ENCODE measurements at regions not wholly inside any gene's neighbourhood (a gene's known extent, or its start where the extent isn't known, plus 50 kb on each side); places are given as distances from the start of the nearest gene placed in this dataset.

DNA sequence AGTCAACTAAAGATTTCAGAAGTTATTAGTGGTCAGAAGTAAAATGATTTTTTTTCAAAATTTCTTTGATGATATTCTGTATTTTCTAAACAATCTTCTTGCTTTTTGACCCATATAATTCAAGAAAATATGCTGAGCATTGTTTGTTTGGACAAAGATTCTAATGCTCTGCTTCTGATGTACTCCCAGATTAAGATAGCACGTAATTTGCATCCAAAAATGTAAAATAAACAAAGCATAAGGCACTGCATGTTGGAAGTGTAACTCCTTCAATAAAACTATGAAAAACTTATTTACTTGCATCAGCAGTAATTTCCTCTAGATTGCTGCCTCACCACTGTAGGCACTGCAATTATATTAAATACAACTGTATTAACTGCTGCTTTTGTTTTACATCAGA, 1054.1 kb downstream of the TTLL7 start:
- no peak overlapping the region for H3K27ac ChIP-seq
- CTCF ChIA-PET: no interaction called here
- POLR2A ChIA-PET (ENCODE audit: low non-redundant PET): no interaction called here
- no peak for DNase-seq (ENCODE audit: low spot score)
- TF ChIP-seq, protein P1, sequence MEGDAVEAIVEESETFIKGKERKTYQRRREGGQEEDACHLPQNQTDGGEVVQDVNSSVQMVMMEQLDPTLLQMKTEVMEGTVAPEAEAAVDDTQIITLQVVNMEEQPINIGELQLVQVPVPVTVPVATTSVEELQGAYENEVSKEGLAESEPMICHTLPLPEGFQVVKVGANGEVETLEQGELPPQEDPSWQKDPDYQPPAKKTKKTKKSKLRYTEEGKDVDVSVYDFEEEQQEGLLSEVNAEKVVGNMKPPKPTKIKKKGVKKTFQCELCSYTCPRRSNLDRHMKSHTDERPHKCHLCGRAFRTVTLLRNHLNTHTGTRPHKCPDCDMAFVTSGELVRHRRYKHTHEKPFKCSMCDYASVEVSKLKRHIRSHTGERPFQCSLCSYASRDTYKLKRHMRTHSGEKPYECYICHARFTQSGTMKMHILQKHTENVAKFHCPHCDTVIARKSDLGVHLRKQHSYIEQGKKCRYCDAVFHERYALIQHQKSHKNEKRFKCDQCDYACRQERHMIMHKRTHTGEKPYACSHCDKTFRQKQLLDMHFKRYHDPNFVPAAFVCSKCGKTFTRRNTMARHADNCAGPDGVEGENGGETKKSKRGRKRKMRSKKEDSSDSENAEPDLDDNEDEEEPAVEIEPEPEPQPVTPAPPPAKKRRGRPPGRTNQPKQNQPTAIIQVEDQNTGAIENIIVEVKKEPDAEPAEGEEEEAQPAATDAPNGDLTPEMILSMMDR (conservative IDR thresholded peaks at IDR 0.05; ENCODE audit: low read depth): no peak

DNA sequence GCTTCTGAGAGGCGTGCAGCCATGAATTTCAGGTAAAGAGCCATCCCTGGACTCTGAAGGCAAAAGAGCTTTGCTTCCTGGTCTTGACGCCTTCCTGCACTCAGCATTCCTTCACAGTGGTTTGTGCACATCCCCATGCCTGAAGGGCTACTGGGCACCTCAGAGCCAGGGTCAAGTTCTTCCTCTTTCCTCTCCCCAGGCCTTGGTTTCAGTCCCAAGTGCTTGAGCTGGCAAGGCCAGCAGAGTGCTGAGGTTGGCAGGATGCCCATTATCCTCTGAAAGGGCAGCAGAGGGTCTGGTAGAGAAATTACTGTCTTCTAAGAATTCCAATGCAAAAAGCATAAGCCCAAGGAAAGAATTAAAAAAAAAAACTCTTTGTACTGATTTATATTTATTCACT, 1064.9 kb downstream of the TTLL7 start:
- TF ChIP-seq, protein P1 (conservative IDR thresholded peaks at IDR 0.05; ENCODE audit: low read depth): no peak
- no peak for DNase-seq (ENCODE audit: low spot score)
- POLR2A ChIA-PET (ENCODE audit: low non-redundant PET): no interaction called here
- CTCF ChIA-PET: no interaction called here
- no peak overlapping the region for H3K27ac ChIP-seq

DNA sequence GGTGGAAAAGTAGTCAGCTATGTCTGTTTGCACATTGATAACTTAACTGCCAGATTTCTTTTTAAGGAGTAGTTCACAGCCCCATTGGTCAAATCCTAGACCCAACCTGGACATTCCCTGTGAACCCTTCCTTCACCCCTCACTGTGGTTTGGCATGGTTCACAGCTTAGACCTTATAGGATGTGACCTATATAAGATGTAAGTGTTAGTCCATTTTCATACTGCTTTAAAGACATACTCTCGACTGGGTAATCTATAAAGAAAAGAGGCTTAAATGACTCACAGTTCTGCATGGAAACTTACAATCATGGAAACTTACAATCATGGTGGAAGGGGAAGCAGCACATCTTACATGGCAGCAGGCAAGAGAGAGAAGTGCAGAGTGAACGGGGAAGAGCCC, 1066.2 kb downstream of the TTLL7 start:
- TF ChIP-seq, protein P1 (conservative IDR thresholded peaks at IDR 0.05; ENCODE audit: low read depth): no peak
- CTCF ChIA-PET: no interaction called here
- H3K27ac ChIP-seq: no peak overlapping the region
- POLR2A ChIA-PET (ENCODE audit: low non-redundant PET): no interaction called here
- no peak for DNase-seq (ENCODE audit: low spot score)

DNA sequence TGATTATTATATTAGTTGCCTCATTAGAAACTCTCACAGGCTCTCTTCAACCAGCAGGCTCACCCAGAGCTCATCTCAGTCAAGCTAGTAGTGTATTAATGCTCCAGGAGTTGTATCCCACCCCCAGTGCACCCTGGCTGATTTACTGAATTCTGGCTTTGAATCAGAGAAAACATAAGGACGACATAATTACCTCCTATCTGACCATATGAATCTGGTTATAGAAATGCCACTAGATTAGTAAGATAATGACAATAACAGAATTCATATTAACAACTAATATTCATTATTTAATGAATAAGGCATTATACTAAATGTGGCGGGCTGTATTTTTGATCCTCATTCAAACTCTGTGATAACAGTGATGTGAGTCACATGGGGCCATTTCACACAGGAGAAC, 1066.7 kb downstream of the TTLL7 start:
- no peak overlapping the region for H3K27ac ChIP-seq
- POLR2A ChIA-PET (ENCODE audit: low non-redundant PET): no interaction called here
- no peak for DNase-seq (ENCODE audit: low spot score)
- TF ChIP-seq, protein P1 (conservative IDR thresholded peaks at IDR 0.05; ENCODE audit: low read depth): no peak
- CTCF ChIA-PET: interaction anchor here (0.7 kb wide), 1 partner anchor 34 kb away, joined by 3 read pairs; no protein-coding TSS in a partner anchor

DNA sequence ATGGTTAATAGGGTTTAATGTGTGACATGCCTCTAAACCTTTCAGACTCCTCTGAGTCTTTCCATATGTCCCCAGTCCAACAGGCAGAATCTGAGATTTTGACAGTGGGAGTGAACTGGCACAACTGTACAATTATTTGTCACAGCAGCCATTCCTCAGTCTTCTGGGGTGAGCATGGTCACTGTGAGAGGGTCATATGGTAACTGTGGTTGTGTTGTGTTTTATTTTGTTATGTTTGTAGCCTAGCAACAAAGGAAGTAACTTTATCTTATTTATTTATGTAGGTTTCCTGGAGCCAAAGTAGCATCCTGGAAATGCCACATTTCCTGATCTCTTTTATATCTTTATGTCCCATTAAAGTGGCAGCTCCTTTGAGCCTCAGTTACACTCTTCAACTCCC, 1067.9 kb downstream of the TTLL7 start:
- CTCF ChIA-PET: no interaction called here
- H3K27ac ChIP-seq: no peak overlapping the region
- TF ChIP-seq, protein P1 (conservative IDR thresholded peaks at IDR 0.05; ENCODE audit: low read depth): no peak
- POLR2A ChIA-PET (ENCODE audit: low non-redundant PET): no interaction called here
- no peak for DNase-seq (ENCODE audit: low spot score)

DNA sequence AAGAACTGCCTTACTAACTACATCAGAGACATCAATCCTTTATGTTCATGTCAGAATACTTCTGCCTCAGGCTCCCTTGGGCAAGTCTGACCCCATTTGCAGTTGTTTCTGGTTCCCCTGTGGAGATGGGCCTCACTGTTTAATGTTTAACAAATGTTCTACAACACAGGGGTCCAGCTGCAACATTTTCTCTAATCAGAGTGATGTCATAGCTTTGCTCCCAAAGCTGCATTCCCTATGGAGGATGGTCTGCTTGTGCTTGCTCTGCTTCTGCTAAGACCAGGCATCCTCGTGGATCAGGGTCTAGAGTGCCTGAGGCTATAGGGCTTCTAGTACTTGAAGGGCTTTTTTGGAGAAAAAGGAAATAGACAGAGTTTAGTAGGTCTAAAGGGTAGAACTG, 1071.2 kb downstream of the TTLL7 start:
- ChIA-PET CTCF (interaction anchor here (0.7 kb wide), 1 partner anchor 1225 kb away, joined by 5 read pairs; no protein-coding TSS in a partner anchor), POLR2A (ENCODE audit: low non-redundant PET) (no interaction called here)
- TF ChIP-seq, protein P1 (conservative IDR thresholded peaks at IDR 0.05; ENCODE audit: low read depth): no peak
- no peak overlapping the region for H3K27ac ChIP-seq
- no peak for DNase-seq (ENCODE audit: low spot score)

DNA sequence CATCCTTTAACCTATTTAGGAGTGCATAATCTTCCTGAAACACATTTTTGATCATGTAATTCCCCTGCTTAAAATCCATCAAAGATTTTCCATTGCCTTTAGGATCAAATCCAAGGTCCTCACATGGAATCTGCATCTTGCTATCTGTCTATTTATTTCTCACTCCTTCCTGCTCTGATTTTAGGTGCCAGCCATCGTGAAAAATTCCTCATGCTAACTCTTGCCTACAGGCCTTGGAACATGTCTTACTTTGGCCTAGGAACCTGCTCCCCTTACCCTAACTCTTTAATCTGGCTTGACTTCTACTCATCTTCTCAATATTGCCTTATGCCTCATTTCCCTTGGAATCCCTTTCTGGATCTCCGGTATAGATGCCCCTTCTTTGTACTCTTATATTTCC, 1074.3 kb downstream of the TTLL7 start:
- CTCF ChIA-PET: no interaction called here
- no peak for DNase-seq (ENCODE audit: low spot score)
- POLR2A ChIA-PET (ENCODE audit: low non-redundant PET): no interaction called here
- no peak overlapping the region for H3K27ac ChIP-seq
- TF ChIP-seq, protein P1 (conservative IDR thresholded peaks at IDR 0.05; ENCODE audit: low read depth): no peak
